ENCODE measurements at regions not wholly inside any gene's neighbourhood (a gene's known extent, or its start where the extent isn't known, plus 50 kb on each side); places are given as distances from the start of the nearest gene placed in this dataset.

- DNase-seq, result no peak
- H3K4me1 Mint-ChIP-seq, result no peaks in the 10 kb centered on the region
- H3K36me3 Mint-ChIP-seq, result no peaks in the 10 kb centered on the region
- H3K9me3 Mint-ChIP-seq, result peaks cover 4% of the 10 kb centered on the region in 2 donors
- no peak overlapping the region for H3K27ac Mint-ChIP-seq
- no peak for ATAC-seq (replicated peaks)
- H3K27me3 Mint-ChIP-seq, result peaks cover 13% of the 10 kb centered on the region in 2 donors
- H3K4me3 Mint-ChIP-seq, result no peak overlapping the region
Observed at GRCh38 chr1:29870621-29871020, 634.3 kb downstream of the PTPRU start.

GRCh38 chr1:29869802-29870201 is 633.5 kb downstream of the PTPRU start:
- Mint-ChIP-seq H3K4me1 (no peaks in the 10 kb centered on the region), H3K27me3 (peaks cover 13% of the 10 kb centered on the region in 2 donors), H3K27ac (no peak overlapping the region), H3K9me3 (peaks cover 4% of the 10 kb centered on the region in 2 donors), H3K4me3 (no peak overlapping the region), H3K36me3 (no peaks in the 10 kb centered on the region)
- DNase-seq (no peak), ATAC-seq (replicated peaks) (no peak)

DNA sequence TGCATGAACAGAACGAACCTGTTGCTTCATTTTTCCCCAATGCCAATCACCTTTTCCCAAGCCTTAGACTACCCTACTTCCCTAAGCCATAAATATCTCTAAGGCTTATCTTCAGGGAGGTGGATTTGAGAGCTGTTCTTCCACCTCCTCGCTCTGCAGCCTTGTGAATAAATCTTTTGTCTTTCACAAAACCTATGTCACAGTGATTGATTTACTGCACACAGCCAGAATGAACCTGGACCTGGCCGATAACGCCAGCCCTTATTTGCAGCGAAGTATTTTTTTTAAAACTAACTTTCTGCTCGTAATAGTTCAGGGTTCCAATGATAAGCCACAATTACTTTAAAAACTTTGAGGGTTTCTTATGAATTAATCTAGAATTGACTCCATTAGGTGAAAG is 632.6 kb downstream of the PTPRU start:
- peaks cover 13% of the 10 kb centered on the region in 2 donors for H3K27me3 Mint-ChIP-seq
- H3K27ac Mint-ChIP-seq, result no peak overlapping the region
- H3K9me3 Mint-ChIP-seq, result peaks cover 4% of the 10 kb centered on the region in 2 donors
- no peak overlapping the region for H3K4me3 Mint-ChIP-seq
- no peak for ATAC-seq (replicated peaks)
- H3K36me3 Mint-ChIP-seq, result no peaks in the 10 kb centered on the region
- no peak for DNase-seq
- H3K4me1 Mint-ChIP-seq, result no peaks in the 10 kb centered on the region

DNA sequence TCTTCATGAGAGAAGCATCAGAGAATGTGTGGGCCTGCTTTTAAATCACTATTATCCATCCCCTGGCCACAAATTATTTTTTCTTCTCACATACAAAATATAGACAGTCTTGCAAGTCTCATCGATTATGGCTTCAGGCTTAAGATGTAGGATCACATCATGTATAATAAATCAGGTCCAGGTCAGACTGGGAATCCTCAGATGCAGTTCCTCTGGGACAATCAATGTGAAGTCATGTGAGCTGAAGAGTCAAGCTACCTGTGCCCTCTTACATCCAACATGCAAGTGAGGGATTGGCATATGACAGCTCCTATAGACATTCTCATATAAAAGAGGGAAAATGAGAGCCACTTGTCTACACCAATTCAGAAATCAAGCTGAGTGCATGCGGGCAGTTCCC is 631.8 kb downstream of the PTPRU start:
- ATAC-seq (replicated peaks), result no peak
- no peak overlapping the region for H3K4me3 Mint-ChIP-seq
- H3K9me3 Mint-ChIP-seq, result peaks cover 4% of the 10 kb centered on the region in 2 donors
- H3K36me3 Mint-ChIP-seq, result no peaks in the 10 kb centered on the region
- H3K27me3 Mint-ChIP-seq, result peaks cover 13% of the 10 kb centered on the region in 2 donors
- H3K27ac Mint-ChIP-seq, result no peak overlapping the region
- no peak for DNase-seq
- H3K4me1 Mint-ChIP-seq, result no peaks in the 10 kb centered on the region

GRCh38 chr1:29865051-29865450 is 628.7 kb downstream of the PTPRU start:
- ATAC-seq (replicated peaks) (no peak), DNase-seq (no peak)
- Mint-ChIP-seq H3K9me3 (peaks cover 14 to 18% of the 10 kb centered on the region in 2 donors), H3K27me3 (peaks cover 13% of the 10 kb centered on the region in 2 donors), H3K36me3 (peaks cover 2 to 3% of the 10 kb centered on the region in 2 donors), H3K4me1 (no peaks in the 10 kb centered on the region), H3K27ac (no peak overlapping the region), H3K4me3 (no peak overlapping the region)

- no peak for DNase-seq
- ATAC-seq (replicated peaks), result no peak
- no peak overlapping the region for H3K27ac Mint-ChIP-seq
- H3K4me1 Mint-ChIP-seq, result no peaks in the 10 kb centered on the region
- peaks cover 2 to 3% of the 10 kb centered on the region in 2 donors for H3K36me3 Mint-ChIP-seq
- H3K9me3 Mint-ChIP-seq, result peaks cover 11 to 15% of the 10 kb centered on the region in 2 donors
- H3K27me3 Mint-ChIP-seq, result peaks cover 13% of the 10 kb centered on the region in 2 donors
- no peak overlapping the region for H3K4me3 Mint-ChIP-seq
Observed at GRCh38 chr1:29864431-29865022, 628.2 kb downstream of the PTPRU start.

DNA sequence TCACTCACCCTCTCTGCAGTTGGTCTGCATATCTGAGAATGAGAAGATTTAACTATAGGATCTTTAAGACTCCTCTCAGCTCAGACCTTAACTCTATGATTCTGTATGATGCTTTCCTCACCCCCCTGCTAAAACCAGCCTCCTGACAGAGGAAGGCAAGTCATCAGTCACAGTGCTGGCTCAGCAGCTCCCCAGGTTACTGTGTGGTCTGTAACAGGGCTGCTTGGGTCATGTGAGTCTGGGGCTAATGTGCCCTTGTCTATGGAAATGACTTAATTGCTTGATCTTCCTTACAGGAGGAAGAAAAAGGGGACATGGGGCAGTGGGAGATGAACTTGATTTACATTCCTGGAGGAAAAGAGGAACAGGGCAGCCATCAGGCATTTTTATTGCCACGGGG is 625.6 kb downstream of the PTPRU start:
- Mint-ChIP-seq H3K4me3 (no peak overlapping the region), H3K27me3 (peaks cover 11 to 23% of the 10 kb centered on the region in 2 donors), H3K27ac (no peak overlapping the region), H3K9me3 (peaks cover 10 to 15% of the 10 kb centered on the region in 2 donors), H3K4me1 (no peaks in the 10 kb centered on the region), H3K36me3 (peaks cover 2 to 3% of the 10 kb centered on the region in 2 donors)
- no peak for DNase-seq
- ATAC-seq (replicated peaks), result no peak

DNA sequence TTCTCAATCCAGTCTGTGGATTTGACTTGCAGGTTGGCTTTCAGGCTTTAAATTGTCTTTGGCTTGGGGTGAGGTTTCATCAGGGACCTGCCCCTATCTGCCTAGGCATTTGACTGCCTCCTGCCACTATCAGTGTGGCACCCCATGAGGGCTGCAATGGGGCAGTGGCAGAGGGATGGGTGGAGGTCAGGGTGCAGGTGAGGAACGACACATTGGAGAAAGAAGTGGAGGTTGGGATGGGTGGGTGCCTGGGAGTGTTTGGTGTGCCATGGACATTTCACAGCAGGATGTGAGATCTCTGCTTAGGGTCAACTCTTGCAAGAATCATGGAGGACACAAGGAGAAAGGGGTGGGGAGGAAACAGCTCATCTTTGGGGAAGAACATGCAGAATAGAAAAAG is 625.1 kb downstream of the PTPRU start:
- peaks cover 10 to 15% of the 10 kb centered on the region in 2 donors for H3K9me3 Mint-ChIP-seq
- DNase-seq (no peak), ATAC-seq (replicated peaks) (no peak)
- no peaks in the 10 kb centered on the region for H3K4me1 Mint-ChIP-seq
- H3K4me3 Mint-ChIP-seq, result no peak overlapping the region
- H3K27me3 Mint-ChIP-seq, result peaks cover 7 to 20% of the 10 kb centered on the region in 2 donors
- peaks cover 2 to 3% of the 10 kb centered on the region in 2 donors for H3K36me3 Mint-ChIP-seq
- H3K27ac Mint-ChIP-seq, result no peak overlapping the region

DNA sequence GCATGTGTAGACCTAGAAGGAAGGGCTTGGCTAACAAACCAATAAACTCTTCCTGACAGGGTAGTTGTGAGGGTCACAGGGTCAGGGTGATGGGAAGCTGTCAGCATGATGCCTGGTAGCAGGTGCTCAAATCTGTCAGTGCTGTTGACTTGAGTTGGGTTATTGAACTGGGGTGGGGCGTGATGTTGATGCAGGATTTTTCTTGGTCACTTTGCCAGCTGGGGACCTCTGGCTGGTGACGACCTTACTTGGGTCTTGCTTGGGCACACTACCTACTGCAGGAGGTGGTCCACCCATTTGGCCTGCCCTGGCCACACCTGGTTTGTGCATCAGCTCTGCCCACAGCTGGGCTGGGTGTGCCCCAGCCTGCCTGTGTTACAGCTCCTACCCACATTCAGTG is 624.4 kb downstream of the PTPRU start:
- ATAC-seq (replicated peaks) (no peak), DNase-seq (no peak)
- H3K27ac Mint-ChIP-seq, result no peak overlapping the region
- peaks cover 4 to 22% of the 10 kb centered on the region in 2 donors for H3K27me3 Mint-ChIP-seq
- H3K9me3 Mint-ChIP-seq, result peaks cover 10 to 15% of the 10 kb centered on the region in 2 donors
- no peaks in the 10 kb centered on the region for H3K4me1 Mint-ChIP-seq
- peaks cover 2 to 3% of the 10 kb centered on the region in 2 donors for H3K36me3 Mint-ChIP-seq
- H3K4me3 Mint-ChIP-seq, result no peak overlapping the region

- H3K27ac Mint-ChIP-seq, result no peak overlapping the region
- DNase-seq (no peak), ATAC-seq (replicated peaks) (no peak)
- H3K27me3 Mint-ChIP-seq, result peaks cover 4 to 28% of the 10 kb centered on the region in 2 donors
- no peaks in the 10 kb centered on the region for H3K4me1 Mint-ChIP-seq
- H3K4me3 Mint-ChIP-seq, result no peak overlapping the region
- peaks cover 2 to 3% of the 10 kb centered on the region in 2 donors for H3K36me3 Mint-ChIP-seq
- H3K9me3 Mint-ChIP-seq, result peaks cover 10 to 15% of the 10 kb centered on the region in 2 donors
Observed at GRCh38 chr1:29860056-29860455, 623.7 kb downstream of the PTPRU start.

DNA sequence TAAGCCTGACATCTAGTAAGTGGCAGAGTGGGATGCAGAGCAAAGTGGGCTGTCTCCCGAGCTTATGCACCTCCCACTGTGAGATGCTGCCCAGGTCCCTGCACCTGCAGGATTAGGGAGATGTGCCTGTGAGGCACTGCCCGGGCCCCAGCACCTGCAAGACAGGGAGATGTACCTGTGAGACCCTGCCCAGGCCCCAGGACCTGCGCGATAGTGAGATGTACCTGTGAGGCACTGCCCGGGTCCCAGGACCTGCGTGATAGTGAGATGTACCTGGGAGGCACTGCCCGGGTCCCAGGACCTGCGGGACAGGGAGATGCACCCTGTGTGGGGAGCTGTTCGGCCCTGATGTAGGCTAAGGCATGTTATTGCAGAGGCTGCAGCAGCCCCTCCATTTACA is 622.8 kb downstream of the PTPRU start:
- H3K27me3 Mint-ChIP-seq, result peaks cover 4 to 29% of the 10 kb centered on the region in 2 donors

GRCh38 chr1:29858646-29859045 is 622.3 kb downstream of the PTPRU start:
- Mint-ChIP-seq H3K27me3 (peaks cover 4 to 29% of the 10 kb centered on the region in 2 donors), H3K9me3 (peaks cover 10 to 15% of the 10 kb centered on the region in 2 donors), H3K27ac (no peak overlapping the region)

More for the DNA sequence above, 622.8 kb downstream of the PTPRU start:
- no peak overlapping the region for H3K4me3 Mint-ChIP-seq
- DNase-seq (no peak), ATAC-seq (replicated peaks) (no peak)
- peaks cover 10 to 15% of the 10 kb centered on the region in 2 donors for H3K9me3 Mint-ChIP-seq
- no peak overlapping the region for H3K27ac Mint-ChIP-seq
- peaks cover 2 to 3% of the 10 kb centered on the region in 2 donors for H3K36me3 Mint-ChIP-seq
- no peaks in the 10 kb centered on the region for H3K4me1 Mint-ChIP-seq

DNA sequence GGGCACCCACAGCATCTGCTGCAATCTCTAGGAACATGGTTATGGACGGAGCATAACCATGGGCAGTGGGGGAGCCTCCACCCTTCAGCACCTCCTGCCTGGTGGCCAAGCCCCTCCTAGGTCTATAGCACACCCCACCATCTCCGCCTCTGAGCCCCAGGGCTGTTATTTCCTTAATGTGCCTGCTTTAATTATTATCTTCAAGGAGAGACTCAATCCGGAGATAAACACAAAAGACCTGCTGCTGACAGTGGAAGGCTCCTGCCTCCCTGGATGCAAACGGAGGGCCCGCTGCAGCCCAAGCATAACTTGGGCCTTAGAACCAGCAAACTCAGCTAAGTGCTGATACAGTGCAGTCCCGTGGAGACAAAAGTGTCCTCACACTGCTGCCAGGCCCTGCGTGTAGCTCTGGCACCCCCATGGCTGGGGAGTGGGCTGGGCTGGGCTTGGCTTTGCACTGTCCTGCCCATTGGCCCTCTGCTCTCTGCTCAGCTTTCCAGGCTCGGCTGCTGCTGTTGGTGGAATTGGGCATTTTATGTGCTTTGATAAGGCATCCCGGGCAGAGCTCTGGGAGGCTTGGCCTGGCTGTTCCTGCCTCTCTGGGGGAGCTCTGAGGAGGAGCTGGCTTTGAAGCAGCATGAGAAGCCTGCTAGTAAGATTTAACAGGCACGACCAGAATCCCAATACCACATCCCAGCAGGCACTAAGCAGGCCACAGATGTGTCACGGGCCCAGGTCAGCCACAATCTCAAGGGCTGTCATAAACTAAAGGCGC is 620.2 kb downstream of the PTPRU start:
- ATAC-seq (replicated peaks) (no peak), DNase-seq (no peak)
- H3K4me1 Mint-ChIP-seq, result no peaks in the 10 kb centered on the region
- peaks cover 9 to 14% of the 10 kb centered on the region in 2 donors for H3K9me3 Mint-ChIP-seq
- peaks cover 15 to 39% of the 10 kb centered on the region in 2 donors for H3K27me3 Mint-ChIP-seq
- no peak overlapping the region for H3K4me3 Mint-ChIP-seq
- H3K36me3 Mint-ChIP-seq, result peaks cover 2 to 3% of the 10 kb centered on the region in 2 donors
- H3K27ac Mint-ChIP-seq, result no peak overlapping the region

More at GRCh38 chr1:29858646-29859045, 622.3 kb downstream of the PTPRU start:
- no peak overlapping the region for H3K4me3 Mint-ChIP-seq
- DNase-seq, result no peak
- peaks cover 2 to 3% of the 10 kb centered on the region in 2 donors for H3K36me3 Mint-ChIP-seq
- no peak for ATAC-seq (replicated peaks)
- H3K4me1 Mint-ChIP-seq, result no peaks in the 10 kb centered on the region

DNA sequence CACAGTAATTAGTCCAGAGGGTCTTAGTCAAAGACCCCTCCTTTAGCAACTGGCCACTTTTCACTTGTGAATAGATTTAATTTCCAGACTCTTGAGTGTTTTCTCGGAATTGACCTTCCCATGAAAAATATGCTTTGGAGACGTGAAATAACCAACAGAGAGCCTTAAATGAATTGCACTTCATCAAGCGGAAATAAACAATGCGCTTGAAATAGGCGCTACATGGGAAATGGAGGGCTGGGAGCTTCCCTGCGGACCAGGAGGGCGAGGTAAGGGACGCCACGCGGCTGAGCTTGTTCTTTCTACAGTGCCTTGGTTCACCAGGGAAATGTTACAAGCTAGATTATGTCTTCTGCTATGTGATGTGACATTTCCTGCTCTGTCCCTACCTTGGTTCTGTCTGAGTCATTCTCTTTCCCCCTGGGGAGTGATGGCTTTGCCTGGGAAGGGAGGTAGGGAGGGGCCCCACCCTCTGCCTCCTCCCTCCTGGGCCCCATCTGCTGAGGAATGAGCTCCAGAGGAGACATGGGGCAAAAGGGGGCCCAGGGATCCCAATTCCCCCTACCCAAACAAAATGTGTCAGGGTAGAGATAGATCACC is 619.3 kb downstream of the PTPRU start:
- H3K4me3 Mint-ChIP-seq, result no peak overlapping the region
- peaks cover 15 to 39% of the 10 kb centered on the region in 2 donors for H3K27me3 Mint-ChIP-seq
- no peak overlapping the region for H3K27ac Mint-ChIP-seq
- DNase-seq (no peak), ATAC-seq (replicated peaks) (no peak)
- no peaks in the 10 kb centered on the region for H3K36me3 Mint-ChIP-seq
- no peaks in the 10 kb centered on the region for H3K4me1 Mint-ChIP-seq
- peaks cover 3 to 7% of the 10 kb centered on the region in 2 donors for H3K9me3 Mint-ChIP-seq
